Mesothelial cell of epicardium (in vitro differentiated cells): ENCODE measurements at regions not wholly inside any gene's neighbourhood (a gene's known extent, or its start where the extent isn't known, plus 50 kb on each side); places are given as distances from the start of the nearest gene placed in this dataset.
"Not testable (repeated sequence)": the region's sequence is repeated elsewhere in the genome, so short reads cannot be mapped to it uniquely, and the experiment has no call there.

Experiments
- DNase-seq, 2 experiments: peaks; one replicate each; pipeline ENCODE4 v3.0.0; 2021; ENCODE audit warnings: low spot score in 2 of 2; ENCODE audit not compliant: unreplicated experiment in 2 of 2
- H3K27ac Mint-ChIP-seq: 2 replicates; pipeline ENCODE4 v1.8.0; 2021; ENCODE audit warnings: mixed read lengths
- H3K27me3 Mint-ChIP-seq: 2 replicates; pipeline ENCODE4 v1.8.0; 2021; ENCODE audit warnings: low read depth, mixed read lengths
- H3K36me3 Mint-ChIP-seq: 2 replicates; pipeline ENCODE4 v1.8.0; 2021; ENCODE audit warnings: mixed read lengths
- H3K4me1 Mint-ChIP-seq: 2 replicates; pipeline ENCODE4 v1.8.0; 2021; ENCODE audit warnings: mixed read lengths
- H3K4me3 Mint-ChIP-seq: 2 replicates; pipeline ENCODE4 v1.8.0; 2021; ENCODE audit warnings: mild to moderate bottlenecking, moderate library complexity, mixed read lengths
- H3K9me3 Mint-ChIP-seq: 2 replicates; pipeline ENCODE4 v1.8.0; 2021; ENCODE audit warnings: mixed read lengths
- CTCF ChIP-seq: fragments of 200-600 bp; sonication (generic); IDR thresholded peaks from one replicate; pipeline ENCODE4 v1.5.0; 2021; ENCODE audit warnings: antibody characterized with exemption; ENCODE audit not compliant: unreplicated experiment

- no peak for DNase-seq
- Mint-ChIP-seq H3K36me3 (peaks cover 12% of the 10 kb centered on the region), H3K9me3 (peaks cover 43% of the 10 kb centered on the region), H3K27me3 (no peaks in the 10 kb centered on the region), H3K27ac (no peak overlapping the region), H3K4me3 (no peak overlapping the region), H3K4me1 (no peaks in the 10 kb centered on the region)
- TF ChIP-seq CTCF, result no peak
Measured at GRCh38 chr14:18656627-18657026, 55.7 kb downstream of the OR11H12 start.

- Mint-ChIP-seq H3K9me3 (peaks cover 65% of the 10 kb centered on the region), H3K36me3 (peaks cover 14% of the 10 kb centered on the region)
- not testable (repeated sequence) for H3K27me3 Mint-ChIP-seq, DNase-seq, H3K4me3 Mint-ChIP-seq, H3K27ac Mint-ChIP-seq, H3K4me1 Mint-ChIP-seq
Measured at GRCh38 chr14:18659892-18660584, 59.1 kb downstream of the OR11H12 start.

- no peak for DNase-seq
- no peak overlapping the region for H3K27ac Mint-ChIP-seq
Measured at GRCh38 chr14:18660585-18660922, 59.6 kb downstream of the OR11H12 start.

GRCh38 chr14:18667843-18668242 lies 66.9 kb downstream of the OR11H12 start:
- peaks cover 55% of the 10 kb centered on the region for H3K9me3 Mint-ChIP-seq
- DNase-seq, H3K4me3 Mint-ChIP-seq, H3K36me3 Mint-ChIP-seq, H3K4me1 Mint-ChIP-seq, H3K27ac Mint-ChIP-seq, H3K27me3 Mint-ChIP-seq: not testable (repeated sequence)

More at GRCh38 chr14:18660585-18660922, 59.6 kb downstream of the OR11H12 start:
- Mint-ChIP-seq H3K36me3 (peaks cover 12% of the 10 kb centered on the region), H3K9me3 (peaks cover 67% of the 10 kb centered on the region), H3K4me3 (no peak overlapping the region), H3K4me1 (no peaks in the 10 kb centered on the region), H3K27me3 (no peaks in the 10 kb centered on the region)
- no peak for TF ChIP-seq CTCF

GRCh38 chr14:18688346-18688745 lies 87.4 kb downstream of the OR11H12 start:
- Mint-ChIP-seq H3K27ac (no peak overlapping the region), H3K36me3 (peaks cover 5% of the 10 kb centered on the region), H3K9me3 (peaks cover 72% of the 10 kb centered on the region), H3K4me1 (no peaks in the 10 kb centered on the region), H3K4me3 (no peak overlapping the region), H3K27me3 (no peaks in the 10 kb centered on the region)
- no peak for DNase-seq
- no peak for TF ChIP-seq CTCF
